ENCODE measurements at regions not wholly inside any gene's neighbourhood (a gene's known extent, or its start where the extent isn't known, plus 50 kb on each side); places are given as distances from the start of the nearest gene placed in this dataset.

GRCh38 chr9:89892920-89893319 is 288.1 kb downstream of the GADD45G start:
- no peak for DNase-seq (ENCODE audit: extremely low read depth in 1 of 2, low read depth in 1 of 2)

- DNase-seq (ENCODE audit: extremely low read depth in 1 of 2, low read depth in 1 of 2), result no peak
These were observed 289.1 kb downstream of the GADD45G start for GRCh38 chr9:89893886-89894285.

- no peak for DNase-seq (ENCODE audit: extremely low read depth in 1 of 2, low read depth in 1 of 2)
These were observed 292.1 kb downstream of the GADD45G start for GRCh38 chr9:89896806-89897340.

GRCh38 chr9:89899573-89899972 is 294.8 kb downstream of the GADD45G start:
- DNase-seq (ENCODE audit: extremely low read depth in 1 of 2, low read depth in 1 of 2), result no peak

GRCh38 chr9:89901920-89902319 is 297.1 kb downstream of the GADD45G start:
- no peak for DNase-seq (ENCODE audit: extremely low read depth in 1 of 2, low read depth in 1 of 2)

- no peak for DNase-seq (ENCODE audit: extremely low read depth in 1 of 2, low read depth in 1 of 2)
These were observed 297.8 kb downstream of the GADD45G start for GRCh38 chr9:89902450-89903140.

- DNase-seq (ENCODE audit: extremely low read depth in 1 of 2, low read depth in 1 of 2), result no peak
These were observed 298.3 kb downstream of the GADD45G start for GRCh38 chr9:89903141-89903475.

GRCh38 chr9:89905606-89906338 is 301.0 kb downstream of the GADD45G start:
- DNase-seq (ENCODE audit: extremely low read depth in 1 of 2, low read depth in 1 of 2), result no peak

GRCh38 chr9:89911721-89912604 is 307.2 kb downstream of the GADD45G start:
- DNase-seq (ENCODE audit: extremely low read depth in 1 of 2, low read depth in 1 of 2), result no peak

- no peak for DNase-seq (ENCODE audit: extremely low read depth in 1 of 2, low read depth in 1 of 2)
These were observed 307.8 kb downstream of the GADD45G start for GRCh38 chr9:89912605-89912953.

GRCh38 chr9:89915187-89915586 is 310.4 kb downstream of the GADD45G start:
- no peak for DNase-seq (ENCODE audit: extremely low read depth in 1 of 2, low read depth in 1 of 2)

GRCh38 chr9:89916001-89916597 is 311.3 kb downstream of the GADD45G start:
- DNase-seq (ENCODE audit: extremely low read depth in 1 of 2, low read depth in 1 of 2), result no peak

- DNase-seq (ENCODE audit: extremely low read depth in 1 of 2, low read depth in 1 of 2), result no peak
These were observed 313.0 kb downstream of the GADD45G start for GRCh38 chr9:89917861-89918260.

- DNase-seq (ENCODE audit: extremely low read depth in 1 of 2, low read depth in 1 of 2), result peak; percentile 20 to 37
These were observed 314.4 kb downstream of the GADD45G start for GRCh38 chr9:89919171-89919681.

GRCh38 chr9:89920131-89920530 is 315.3 kb downstream of the GADD45G start:
- DNase-seq (ENCODE audit: extremely low read depth in 1 of 2, low read depth in 1 of 2), result no peak

GRCh38 chr9:89920951-89921350 is 316.1 kb downstream of the GADD45G start:
- no peak for DNase-seq (ENCODE audit: extremely low read depth in 1 of 2, low read depth in 1 of 2)

- no peak for DNase-seq (ENCODE audit: extremely low read depth in 1 of 2, low read depth in 1 of 2)
These were observed 317.3 kb downstream of the GADD45G start for GRCh38 chr9:89922099-89922498.

- DNase-seq (ENCODE audit: extremely low read depth in 1 of 2, low read depth in 1 of 2), result no peak
These were observed 318.4 kb downstream of the GADD45G start for GRCh38 chr9:89923174-89923573.

GRCh38 chr9:89923961-89924504 is 319.2 kb downstream of the GADD45G start:
- peak; percentile 42 to 78 for DNase-seq (ENCODE audit: extremely low read depth in 1 of 2, low read depth in 1 of 2)

GRCh38 chr9:89924611-89925010 is 319.8 kb downstream of the GADD45G start:
- no peak for DNase-seq (ENCODE audit: extremely low read depth in 1 of 2, low read depth in 1 of 2)

Measured in stimulated activated CD8-positive, alpha-beta memory T cell treated with anti-CD3 and anti-CD28 coated beads, Interleukin-7, amount 100 ng/mL, for 48 hours (primary cell).